Loucy (cell line): ENCODE measurements at regions not wholly inside any gene's neighbourhood (a gene's known extent, or its start where the extent isn't known, plus 50 kb on each side); places are given as distances from the start of the nearest gene placed in this dataset.

Experiments
- H2AFZ ChIP-seq: fragments of 200-600 bp; sonication (generic); 2 replicates; pipeline ENCODE4 v1.6.0; 2016; ENCODE audit warnings: antibody characterized with exemption, mild to moderate bottlenecking, low read length, moderate library complexity
- H3F3A ChIP-seq: fragments of 200-600 bp; 2 replicates; pipeline ENCODE4 v1.6.0; 2016; ENCODE audit warnings: antibody characterized with exemption, low read depth, mild to moderate bottlenecking
- H3K27me3 ChIP-seq: fragments of 200-600 bp; sonication (generic); 2 replicates; pipeline ENCODE4 v1.6.1; 2014; ENCODE audit warnings: low read length, mild to moderate bottlenecking; ENCODE audit not compliant: insufficient read depth, poor library complexity, severe bottlenecking
- H3K36me3 ChIP-seq: fragments of 200-600 bp; sonication (generic); 2 replicates; pipeline ENCODE4 v1.6.1; 2016; ENCODE audit warnings: low read length; ENCODE audit not compliant: insufficient read depth
- H3K4me1 ChIP-seq: fragments of 200-600 bp; sonication (generic); 2 replicates; pipeline ENCODE4 v1.5.1; 2014; ENCODE audit warnings: low read length, mild to moderate bottlenecking; ENCODE audit not compliant: insufficient read depth, poor library complexity, severe bottlenecking
- H3K4me2 ChIP-seq: fragments of 200-600 bp; sonication (generic); 2 replicates; pipeline ENCODE4 v1.6.0; 2014; ENCODE audit warnings: antibody characterized with exemption, low read length, low read depth, mild to moderate bottlenecking; ENCODE audit not compliant: poor library complexity, severe bottlenecking
- H3K4me3 ChIP-seq: fragments of 200-600 bp; sonication (generic); 2 replicates; pipeline ENCODE4 v1.5.1; 2014; ENCODE audit warnings: low read length, mild to moderate bottlenecking, mixed read lengths; ENCODE audit not compliant: poor library complexity, severe bottlenecking
- H3K79me2 ChIP-seq: fragments of 200-600 bp; sonication (generic); 2 replicates; pipeline ENCODE4 v1.6.1; 2014; ENCODE audit warnings: low read length; ENCODE audit not compliant: insufficient read depth
- H3K9ac ChIP-seq: fragments of 200-600 bp; sonication (generic); 2 replicates; pipeline ENCODE4 v1.6.0; 2014; ENCODE audit warnings: mild to moderate bottlenecking, low read depth, low read length, moderate library complexity; ENCODE audit not compliant: poor library complexity, severe bottlenecking
- H3K9me2 ChIP-seq: fragments of 200-600 bp; sonication (generic); replicated peaks from 2 replicates; pipeline ENCODE4 v1.6.1; 2016; ENCODE audit warnings: low read depth, low read length, mixed read lengths
- H3K9me3 ChIP-seq: fragments of 200-600 bp; sonication (generic); 2 replicates; pipeline ENCODE4 v1.6.1; 2014; ENCODE audit warnings: mild to moderate bottlenecking, antibody characterized with exemption, low read length, low read depth; ENCODE audit not compliant: insufficient read depth
- H4K20me1 ChIP-seq: fragments of 200-600 bp; sonication (generic); 2 replicates; pipeline ENCODE4 v1.6.0; 2014; ENCODE audit warnings: antibody characterized with exemption, low read length, mild to moderate bottlenecking; ENCODE audit not compliant: insufficient read depth, poor library complexity, severe bottlenecking
- EZH2phosphoT487 ChIP-seq: fragments of 200-600 bp; IDR thresholded peaks from 2 replicates; pipeline ENCODE4 v1.6.1; 2018; ENCODE audit warnings: antibody characterized with exemption, mild to moderate bottlenecking, moderate library complexity, borderline replicate concordance
- TF ChIP-seq, protein P1 (sequence below): fragments of 200-600 bp; sonication (generic); conservative IDR thresholded peaks from 2 replicates; pipeline ENCODE4 v1.5.1; 2014; ENCODE audit warnings: mild to moderate bottlenecking, antibody characterized with exemption, low read length

DNA sequence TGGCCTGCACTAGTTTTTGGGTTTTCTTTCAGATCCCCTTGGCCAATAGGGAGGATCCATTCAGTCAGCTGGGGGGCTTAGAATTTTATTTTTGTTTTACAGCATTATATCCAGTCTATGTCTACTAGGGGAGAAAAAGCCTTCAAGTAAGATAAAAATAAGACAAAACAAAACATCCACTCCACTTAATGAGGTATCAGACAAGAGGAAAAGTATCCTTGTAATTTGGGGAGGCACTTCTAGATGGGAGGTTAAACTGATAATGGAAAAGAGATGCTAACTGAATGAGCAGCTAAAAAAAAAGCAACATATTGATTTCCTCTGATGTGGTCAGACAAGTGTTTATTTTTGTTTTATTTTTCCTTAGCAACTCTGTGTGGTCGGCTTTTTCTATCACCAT lies 278.0 kb upstream of the ANO3 start:
- no peaks in the 10 kb centered on the region for H4K20me1 ChIP-seq
- H3K36me3 ChIP-seq = no peaks in the 10 kb centered on the region
- H3K4me3 ChIP-seq = no peak overlapping the region
- no peak for TF ChIP-seq EZH2phosphoT487
- TF ChIP-seq, protein P1, sequence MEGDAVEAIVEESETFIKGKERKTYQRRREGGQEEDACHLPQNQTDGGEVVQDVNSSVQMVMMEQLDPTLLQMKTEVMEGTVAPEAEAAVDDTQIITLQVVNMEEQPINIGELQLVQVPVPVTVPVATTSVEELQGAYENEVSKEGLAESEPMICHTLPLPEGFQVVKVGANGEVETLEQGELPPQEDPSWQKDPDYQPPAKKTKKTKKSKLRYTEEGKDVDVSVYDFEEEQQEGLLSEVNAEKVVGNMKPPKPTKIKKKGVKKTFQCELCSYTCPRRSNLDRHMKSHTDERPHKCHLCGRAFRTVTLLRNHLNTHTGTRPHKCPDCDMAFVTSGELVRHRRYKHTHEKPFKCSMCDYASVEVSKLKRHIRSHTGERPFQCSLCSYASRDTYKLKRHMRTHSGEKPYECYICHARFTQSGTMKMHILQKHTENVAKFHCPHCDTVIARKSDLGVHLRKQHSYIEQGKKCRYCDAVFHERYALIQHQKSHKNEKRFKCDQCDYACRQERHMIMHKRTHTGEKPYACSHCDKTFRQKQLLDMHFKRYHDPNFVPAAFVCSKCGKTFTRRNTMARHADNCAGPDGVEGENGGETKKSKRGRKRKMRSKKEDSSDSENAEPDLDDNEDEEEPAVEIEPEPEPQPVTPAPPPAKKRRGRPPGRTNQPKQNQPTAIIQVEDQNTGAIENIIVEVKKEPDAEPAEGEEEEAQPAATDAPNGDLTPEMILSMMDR = no peak
- no peaks in the 10 kb centered on the region for H3K9me2 ChIP-seq
- no peaks in the 10 kb centered on the region for H3K4me1 ChIP-seq
- H3K9ac ChIP-seq = no peak overlapping the region
- no peaks in the 10 kb centered on the region for H3K9me3 ChIP-seq
- no peaks in the 10 kb centered on the region for H3K79me2 ChIP-seq
- H3K4me2 ChIP-seq = no peak overlapping the region
- no peak overlapping the region for H2AFZ ChIP-seq
- no peaks in the 10 kb centered on the region for H3K27me3 ChIP-seq
- H3F3A ChIP-seq = no peaks in the 10 kb centered on the region

DNA sequence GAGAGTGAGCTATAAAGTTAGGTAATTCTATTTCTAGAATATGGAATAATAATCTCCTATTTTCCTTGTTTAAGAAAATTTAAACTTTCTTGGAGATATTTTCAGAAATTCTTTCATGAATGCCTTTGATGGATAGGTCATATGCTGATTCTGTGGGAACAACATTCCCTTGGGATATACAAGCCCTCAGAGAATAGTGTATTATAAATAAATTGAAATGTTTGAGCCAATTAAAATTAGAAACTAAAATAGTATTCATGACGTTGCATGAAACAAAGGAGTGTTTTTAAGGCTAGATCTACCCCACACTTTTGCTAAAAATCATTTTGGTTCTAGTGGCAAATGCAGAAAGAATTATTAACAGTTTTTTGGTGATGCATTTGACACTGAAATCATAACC lies 269.3 kb upstream of the ANO3 start:
- Histone ChIP-seq H4K20me1 (no peaks in the 10 kb centered on the region), H3K27me3 (no peaks in the 10 kb centered on the region), H2AFZ (no peak overlapping the region), H3K9ac (no peak overlapping the region), H3K4me2 (no peak overlapping the region), H3K4me3 (no peak overlapping the region), H3F3A (no peaks in the 10 kb centered on the region), H3K79me2 (no peaks in the 10 kb centered on the region), H3K9me3 (no peaks in the 10 kb centered on the region), H3K36me3 (no peaks in the 10 kb centered on the region), H3K9me2 (no peaks in the 10 kb centered on the region), H3K4me1 (no peaks in the 10 kb centered on the region)
- TF ChIP-seq EZH2phosphoT487 = no peak
- TF ChIP-seq, protein P1 = no peak

DNA sequence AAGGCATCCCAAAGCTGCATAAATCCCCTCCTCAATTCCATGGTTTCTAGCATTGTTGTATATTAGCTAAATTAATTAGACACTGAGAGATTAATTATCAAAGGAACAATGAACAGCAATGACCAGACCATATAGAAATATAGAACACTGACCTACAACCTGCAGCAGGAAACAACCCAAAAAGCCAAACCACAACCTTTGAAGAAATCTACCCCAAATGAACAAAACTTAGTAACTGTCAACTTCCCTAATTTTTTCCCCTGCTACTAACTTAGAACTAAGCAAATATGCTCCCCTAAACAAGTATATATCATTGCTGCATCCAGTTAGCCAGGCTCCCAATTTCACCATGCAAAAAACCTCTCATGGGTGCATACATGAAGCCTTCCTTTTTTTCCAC lies 268.0 kb upstream of the ANO3 start:
- Histone ChIP-seq H3K4me3 (no peak overlapping the region), H3K4me1 (no peaks in the 10 kb centered on the region), H3K79me2 (no peaks in the 10 kb centered on the region), H3K9ac (no peak overlapping the region), H4K20me1 (no peaks in the 10 kb centered on the region), H3K9me3 (no peaks in the 10 kb centered on the region), H3K4me2 (no peak overlapping the region), H3K9me2 (no peaks in the 10 kb centered on the region), H3F3A (no peaks in the 10 kb centered on the region), H3K27me3 (no peaks in the 10 kb centered on the region), H3K36me3 (no peaks in the 10 kb centered on the region), H2AFZ (no peak overlapping the region)
- TF ChIP-seq, protein P1 = no peak
- no peak for TF ChIP-seq EZH2phosphoT487
